ENCODE measurements at regions not wholly inside any gene's neighbourhood (a gene's known extent, or its start where the extent isn't known, plus 50 kb on each side); places are given as distances from the start of the nearest gene placed in this dataset.
"Not testable (repeated sequence)": the region's sequence is repeated elsewhere in the genome, so short reads cannot be mapped to it uniquely, and the experiment has no call there.

GRCh38 chr4:158051401-158052235, 121.2 kb downstream of the GASK1B start:
- no peak for DNase-seq

- no peak for DNase-seq
Observed at GRCh38 chr4:158050942-158051341, 121.9 kb downstream of the GASK1B start.

GRCh38 chr4:158046345-158046744, 126.5 kb downstream of the GASK1B start:
- no peak for DNase-seq

GRCh38 chr4:158043971-158044618, 128.7 kb downstream of the GASK1B start:
- no peak for DNase-seq

GRCh38 chr4:158042591-158043030, 130.2 kb downstream of the GASK1B start:
- no peak for DNase-seq

GRCh38 chr4:158038718-158039117, 134.1 kb downstream of the GASK1B start:
- no peak for DNase-seq

- no peak for DNase-seq
Observed at GRCh38 chr4:158036998-158037397, 135.8 kb downstream of the GASK1B start.

GRCh38 chr4:158035662-158036195, 137.1 kb downstream of the GASK1B start:
- DNase-seq = no peak

GRCh38 chr4:158033416-158034120, 139.3 kb downstream of the GASK1B start:
- DNase-seq = no peak

GRCh38 chr4:158032733-158033415, 140.0 kb downstream of the GASK1B start:
- DNase-seq = no peak

GRCh38 chr4:158028381-158028780, 144.4 kb downstream of the GASK1B start:
- DNase-seq = not testable (repeated sequence)

- no peak for DNase-seq
Observed at GRCh38 chr4:158025131-158025530, 147.7 kb downstream of the GASK1B start.

- DNase-seq = no peak
Observed at GRCh38 chr4:158020734-158021346, 152.0 kb downstream of the GASK1B start.

GRCh38 chr4:158020176-158020575, 152.6 kb downstream of the GASK1B start:
- DNase-seq = no peak

GRCh38 chr4:158018831-158019230, 154.0 kb downstream of the GASK1B start:
- no peak for DNase-seq

GRCh38 chr4:158018221-158018830, 154.5 kb downstream of the GASK1B start:
- no peak for DNase-seq

- DNase-seq = no peak
Observed at GRCh38 chr4:158016511-158016910, 156.3 kb downstream of the GASK1B start.

GRCh38 chr4:158015241-158015640, 157.6 kb downstream of the GASK1B start:
- no peak for DNase-seq

GRCh38 chr4:158013858-158014257, 159.0 kb downstream of the GASK1B start:
- no peak for DNase-seq

GRCh38 chr4:158010361-158010760, 162.5 kb downstream of the GASK1B start:
- no peak for DNase-seq

GRCh38 chr4:158008551-158009218, 164.1 kb downstream of the GASK1B start:
- DNase-seq = no peak

All from NCI-H524 treated with DMSO at 0.1 percent for 48 hours (cell line).